ENCODE measurements at regions not wholly inside any gene's neighbourhood (a gene's known extent, or its start where the extent isn't known, plus 50 kb on each side); places are given as distances from the start of the nearest gene placed in this dataset.

DNA sequence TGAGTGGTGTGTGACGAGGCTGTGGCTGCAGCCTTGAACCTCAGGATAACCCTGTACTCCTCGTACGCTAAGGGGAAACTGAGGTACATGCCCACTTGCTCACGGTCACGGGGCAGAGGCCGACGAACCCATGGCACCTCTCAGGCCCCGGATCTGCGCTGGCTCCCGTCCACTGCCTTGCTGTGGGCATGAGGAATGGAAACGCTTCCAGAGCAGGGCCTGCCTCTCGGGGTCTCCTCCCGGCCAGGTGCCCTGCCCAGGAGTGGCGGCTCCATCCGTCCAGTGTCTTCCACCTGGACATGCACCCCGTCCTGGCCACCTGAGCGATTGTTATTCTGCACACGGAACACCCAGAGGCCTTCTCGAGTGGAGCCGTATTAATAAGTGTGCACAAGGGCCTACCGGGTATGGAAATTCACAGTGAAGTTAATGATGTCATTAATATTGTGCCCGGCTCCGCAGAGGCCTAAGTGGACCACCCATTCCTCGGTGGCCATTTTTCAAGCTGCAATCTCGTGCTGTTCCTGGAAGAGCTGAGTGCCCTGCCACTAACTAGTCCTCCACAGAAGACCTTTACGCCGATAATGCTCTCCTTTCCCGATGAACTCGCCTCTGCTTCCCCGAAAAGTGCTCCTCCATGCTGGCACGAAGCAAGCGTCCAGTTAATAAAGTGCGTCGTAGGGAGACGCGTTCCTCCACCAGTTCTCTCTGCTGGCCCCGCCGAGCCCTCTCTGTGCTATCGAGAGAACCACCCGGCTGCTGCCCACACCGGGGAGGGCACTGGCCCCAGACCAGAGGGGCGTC, 927.9 kb downstream of the BRD1 start:
- DNase-seq (ENCODE audit: low read depth, low spot score) = no peak

- no peak for DNase-seq (ENCODE audit: low read depth, low spot score)
Measured at GRCh38 chr22:48898524-48899250, 929.0 kb downstream of the BRD1 start.

DNA sequence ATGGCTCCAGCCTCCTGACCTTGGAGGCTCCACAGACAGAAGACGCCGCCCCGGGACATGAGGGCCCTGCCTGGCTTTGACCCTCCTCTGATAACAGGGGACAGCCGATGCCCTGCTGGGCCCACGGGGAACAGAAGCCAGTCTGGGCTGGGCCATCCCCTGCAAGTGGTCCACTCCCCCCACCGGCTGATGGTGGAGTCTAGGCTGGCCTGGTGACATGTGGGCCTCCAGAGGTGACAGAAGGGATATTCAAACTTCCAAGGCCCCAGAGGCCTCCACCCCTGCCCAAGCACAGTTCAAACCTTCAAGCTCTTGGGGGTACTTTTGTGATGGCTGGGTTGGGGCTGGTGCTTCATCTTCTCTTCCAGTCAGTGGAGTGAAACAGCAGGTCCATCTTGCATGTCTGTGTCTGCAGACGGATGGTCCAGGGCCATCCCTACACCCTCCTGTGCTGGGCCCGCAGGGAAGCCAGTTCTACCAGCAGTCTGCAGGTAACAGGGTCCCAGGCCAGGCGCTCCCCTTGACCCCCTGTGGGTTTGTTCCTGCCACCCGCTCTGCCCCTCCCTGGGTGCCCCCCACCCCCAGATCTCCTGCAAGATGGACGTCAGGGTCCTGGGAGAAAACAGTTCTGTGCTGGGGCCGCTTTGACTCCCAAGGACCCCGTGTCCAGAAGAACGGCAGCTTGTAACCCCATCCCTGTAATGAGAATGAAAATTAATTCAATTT, 929.9 kb downstream of the BRD1 start:
- DNase-seq (ENCODE audit: low read depth, low spot score) = no peak

- DNase-seq (ENCODE audit: low read depth, low spot score) = no peak
Measured at GRCh38 chr22:48896766-48897644, 930.7 kb downstream of the BRD1 start.

DNA sequence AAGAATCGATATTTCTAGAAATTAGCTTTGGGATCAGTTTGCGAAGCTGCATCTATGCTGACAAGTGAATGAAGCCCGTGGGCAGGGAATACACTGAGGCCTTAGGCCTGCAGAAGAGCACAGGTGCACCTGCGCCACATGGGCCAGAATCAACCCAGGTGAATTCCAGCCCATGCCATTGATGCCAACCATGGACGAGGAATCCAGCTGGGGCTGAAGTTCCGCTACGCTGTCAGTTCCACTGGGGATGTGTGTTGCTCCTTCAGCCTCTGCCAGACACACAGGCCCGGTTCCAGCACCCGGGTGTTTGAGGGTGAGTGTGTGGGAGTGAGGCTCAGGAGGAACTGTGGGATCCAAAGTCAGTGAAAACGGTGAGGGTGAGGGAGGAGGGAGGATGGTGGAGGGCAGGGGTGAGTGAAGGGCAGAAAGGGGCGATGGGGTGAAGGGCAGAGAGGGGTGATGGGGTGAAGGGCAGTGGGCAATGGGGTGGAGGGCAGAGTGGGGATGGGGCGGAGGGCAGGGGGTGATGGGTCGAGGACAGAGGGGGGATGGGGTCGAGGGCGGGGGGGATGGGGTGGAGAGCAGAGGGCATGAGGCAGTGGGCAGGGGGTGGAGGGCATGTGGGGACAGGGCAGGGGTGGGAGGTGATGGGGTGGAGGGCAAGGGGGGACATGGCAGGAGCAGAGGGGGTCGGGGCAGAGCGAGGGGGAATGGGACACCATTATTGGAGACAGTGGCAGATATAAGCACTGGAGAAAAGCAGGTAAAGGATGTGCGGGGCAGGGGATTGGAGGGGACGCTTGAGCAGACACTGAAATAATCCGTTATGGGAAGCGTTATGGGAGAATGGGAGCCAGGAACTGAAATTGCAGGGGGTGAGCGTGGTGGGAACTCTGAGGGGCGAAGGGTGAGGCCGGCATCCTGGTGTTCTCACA, 931.6 kb downstream of the BRD1 start:
- DNase-seq (ENCODE audit: low read depth, low spot score) = no peak

DNA sequence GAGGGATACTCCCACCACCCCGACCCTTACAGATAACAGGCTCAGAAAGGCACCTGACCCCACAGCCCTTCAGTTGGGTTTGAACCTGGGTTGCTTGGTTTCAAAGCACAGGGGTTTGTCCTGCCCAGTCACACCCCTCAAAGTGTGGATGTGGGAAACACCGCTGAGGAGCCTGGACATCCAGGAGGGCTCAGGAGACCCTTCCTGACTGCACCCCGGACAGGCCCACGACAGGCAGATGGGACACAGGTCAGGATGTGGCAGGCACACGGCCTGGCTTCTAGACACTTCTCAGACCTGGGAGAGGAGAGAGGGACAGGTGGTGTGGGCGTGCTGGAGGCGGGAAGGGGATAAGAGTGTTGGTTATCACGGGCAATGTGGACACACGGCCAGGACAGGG, 932.3 kb downstream of the BRD1 start:
- no peak for DNase-seq (ENCODE audit: low read depth, low spot score)

DNA sequence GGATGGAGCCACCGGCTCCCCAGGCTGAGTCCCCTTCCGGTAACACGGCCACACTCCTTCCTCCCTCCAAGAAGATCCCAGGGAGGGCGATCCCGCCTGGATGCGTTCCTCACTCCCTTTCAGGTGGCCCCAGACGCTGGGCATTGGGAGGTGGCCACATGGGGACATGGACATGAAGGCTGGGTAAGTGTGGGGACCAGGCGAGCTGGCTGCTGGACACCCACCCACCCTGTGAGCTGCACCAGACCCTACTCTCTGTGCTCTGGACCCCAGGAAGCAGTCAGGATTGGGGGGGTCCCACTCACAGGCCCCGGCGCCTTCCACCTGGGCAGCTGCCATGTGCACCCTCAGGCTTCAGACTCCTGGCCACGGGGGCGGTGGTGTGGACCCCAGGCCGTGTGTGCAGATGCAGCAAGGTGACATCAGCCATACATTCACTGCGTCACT, 932.8 kb downstream of the BRD1 start:
- no peak for DNase-seq (ENCODE audit: low read depth, low spot score)

DNA sequence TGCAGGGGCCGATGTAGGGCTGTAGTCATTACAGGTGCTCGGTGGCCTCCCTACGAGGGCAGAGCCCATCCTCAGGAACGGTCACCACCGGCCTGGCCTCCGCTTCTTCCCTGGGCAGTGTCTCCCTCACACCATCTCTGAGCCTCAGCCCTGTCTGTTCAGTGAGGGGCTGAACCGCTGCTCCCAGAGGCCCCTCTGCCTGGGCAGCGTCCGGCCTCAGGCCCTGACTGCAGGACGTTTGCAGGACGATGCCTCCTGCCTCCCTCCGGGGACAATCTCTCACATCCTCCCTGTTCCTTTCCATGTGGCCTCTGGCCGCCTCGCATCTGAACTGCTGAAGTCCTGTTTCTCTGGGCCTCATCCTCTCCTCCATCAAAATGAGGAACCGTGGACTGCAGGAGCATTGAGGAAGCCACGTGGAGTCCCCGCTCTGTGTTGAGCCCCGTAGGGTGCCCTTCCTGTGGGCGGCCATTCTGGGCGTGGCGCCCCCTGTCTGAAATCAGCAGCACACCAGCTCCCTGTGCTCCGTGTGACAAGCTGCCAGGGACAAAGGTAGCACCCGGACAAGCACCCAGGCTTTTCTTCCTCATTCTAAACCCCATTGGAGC, 933.5 kb downstream of the BRD1 start:
- no peak for DNase-seq (ENCODE audit: low read depth, low spot score)

GRCh38 chr22:48893288-48894063, 934.2 kb downstream of the BRD1 start:
- DNase-seq (ENCODE audit: low read depth, low spot score) = no peak

GRCh38 chr22:48892578-48893287, 934.9 kb downstream of the BRD1 start:
- no peak for DNase-seq (ENCODE audit: low read depth, low spot score)

GRCh38 chr22:48891688-48892577, 935.7 kb downstream of the BRD1 start:
- no peak for DNase-seq (ENCODE audit: low read depth, low spot score)

DNA sequence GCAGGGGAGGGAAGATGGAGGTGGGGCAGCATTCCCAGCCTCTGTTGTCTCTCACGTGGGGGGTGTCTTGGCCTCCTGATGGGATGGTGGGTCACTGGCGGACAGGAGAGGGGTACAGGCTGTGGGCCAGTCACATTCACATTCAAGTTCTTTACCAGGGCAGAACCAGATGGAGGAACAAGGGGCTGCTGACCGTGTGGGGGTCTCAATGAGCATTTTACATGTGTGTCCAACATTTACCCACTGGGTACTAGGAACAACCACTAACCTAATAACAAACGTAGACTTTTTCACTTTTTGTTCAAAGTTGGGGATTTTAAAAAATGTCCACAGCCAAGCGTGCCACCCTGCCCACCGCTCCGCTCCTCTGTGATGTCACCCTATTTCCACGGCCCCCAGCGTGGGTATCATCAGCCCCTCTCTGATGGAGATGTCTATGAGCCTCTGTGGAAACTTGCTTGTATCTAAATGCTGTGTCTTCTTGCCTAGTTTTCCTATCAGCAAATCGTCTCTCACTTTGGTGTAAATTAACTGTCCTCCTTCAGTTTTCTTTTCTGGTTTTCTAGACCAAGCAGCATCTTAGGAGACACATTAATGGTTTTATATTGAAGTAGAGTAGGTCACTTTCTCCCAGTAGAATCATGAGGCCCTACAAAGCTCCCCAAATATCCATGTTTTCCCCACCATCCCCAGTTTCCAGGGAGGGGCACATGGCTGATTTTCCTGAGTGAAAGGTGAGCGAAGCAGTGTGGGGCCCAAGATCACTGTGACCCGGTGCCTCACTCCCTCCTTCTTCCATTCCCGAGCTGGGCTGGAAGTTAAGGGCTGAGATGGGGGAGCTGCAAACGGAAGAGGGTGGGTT, 936.7 kb downstream of the BRD1 start:
- no peak for DNase-seq (ENCODE audit: low read depth, low spot score)

- no peak for DNase-seq (ENCODE audit: low read depth, low spot score)
Measured at GRCh38 chr22:48889887-48890692, 937.6 kb downstream of the BRD1 start.

DNA sequence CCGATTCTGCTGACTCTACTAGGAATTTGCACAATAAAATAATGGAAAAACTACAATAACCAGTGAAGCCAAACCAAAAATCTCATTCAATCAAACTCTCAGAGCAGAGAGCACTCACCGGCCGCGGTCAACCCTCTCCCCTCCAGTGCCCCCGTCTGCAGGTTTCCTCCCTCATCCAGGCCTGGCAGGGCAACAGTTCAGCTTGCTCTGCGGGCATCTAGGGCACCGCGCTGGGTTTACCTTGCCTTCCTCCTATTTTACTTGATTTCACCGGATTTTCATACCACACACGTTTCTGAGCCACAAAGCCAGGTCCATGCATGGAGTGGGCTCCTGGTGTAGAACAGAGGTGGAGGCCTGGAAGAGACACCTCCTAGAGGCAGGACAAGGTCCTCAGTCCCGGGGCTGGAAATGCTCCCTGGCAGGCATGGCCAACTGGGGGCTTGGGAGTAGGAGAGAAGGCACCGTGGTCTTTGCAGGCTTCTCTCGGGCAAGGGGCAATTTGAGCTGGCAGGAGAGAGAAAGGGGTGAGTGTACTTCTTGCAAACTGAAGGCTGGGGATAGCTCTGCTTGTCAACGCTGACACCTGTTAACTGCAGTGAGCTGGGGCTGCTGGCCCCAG, 938.4 kb downstream of the BRD1 start:
- no peak for DNase-seq (ENCODE audit: low read depth, low spot score)
